LNCaP clone FGC (cell line): ENCODE measurements at regions not wholly inside any gene's neighbourhood (a gene's known extent, or its start where the extent isn't known, plus 50 kb on each side); places are given as distances from the start of the nearest gene placed in this dataset.

ENCODE experiments used
- DNase-seq: peaks from one replicate; pipeline ENCODE4 v3.0.0-alpha.2; 2011; ENCODE audit warnings: low read depth
- H3K4me3 ChIP-seq: 2 replicates; pipeline ENCODE4 v1.5.1; 2011; ENCODE audit warnings: mild to moderate bottlenecking, low read depth, low read length, control low read depth
- CTCF ChIP-seq: IDR thresholded peaks from 2 replicates; pipeline ENCODE4 v1.5.1; 2012; ENCODE audit warnings: mild to moderate bottlenecking; ENCODE audit not compliant: control insufficient read depth, insufficient read depth; ENCODE audit errors: extremely low read depth

GRCh38 chr1:168864266-168864665, 135.3 kb upstream of the DPT start:
- no peak overlapping the region for H3K4me3 ChIP-seq
- no peak for TF ChIP-seq CTCF
- DNase-seq = no peak

- no peak overlapping the region for H3K4me3 ChIP-seq
- TF ChIP-seq CTCF = no peak
- DNase-seq = no peak
Measured at GRCh38 chr1:168865850-168866620, 137.0 kb upstream of the DPT start.

GRCh38 chr1:168867941-168868634, 139.1 kb upstream of the DPT start:
- TF ChIP-seq CTCF = no peak
- peak; percentile 84 for DNase-seq
- H3K4me3 ChIP-seq = no peak overlapping the region

GRCh38 chr1:168871531-168871930, 142.5 kb upstream of the DPT start:
- no peak overlapping the region for H3K4me3 ChIP-seq
- DNase-seq = no peak
- no peak for TF ChIP-seq CTCF

GRCh38 chr1:168875831-168876230, 146.8 kb upstream of the DPT start:
- no peak for TF ChIP-seq CTCF
- no peak for DNase-seq
- H3K4me3 ChIP-seq = no peak overlapping the region

- TF ChIP-seq CTCF = no peak
- no peak for DNase-seq
- no peak overlapping the region for H3K4me3 ChIP-seq
Measured at GRCh38 chr1:168876830-168877229, 147.8 kb upstream of the DPT start.
